Epithelial cell of proximal tubule (primary cell): ENCODE measurements at regions not wholly inside any gene's neighbourhood (a gene's known extent, or its start where the extent isn't known, plus 50 kb on each side); places are given as distances from the start of the nearest gene placed in this dataset.
A peak's percentile ranks its signal among the peaks of the same experiment; 100 is the strongest.

ENCODE experiments used
- DNase-seq: peaks from one replicate; pipeline ENCODE4 v3.0.0-alpha.2; 2011; ENCODE audit warnings: low read depth
- H3K4me3 ChIP-seq: 2 replicates; pipeline ENCODE4 v1.5.1; 2011; ENCODE audit warnings: low read depth, mild to moderate bottlenecking, low read length
- TF ChIP-seq, protein P1 (sequence below): conservative IDR thresholded peaks from 2 replicates; pipeline ENCODE4 v1.5.1; 2012; ENCODE audit warnings: low read depth, mild to moderate bottlenecking, low read length

DNA sequence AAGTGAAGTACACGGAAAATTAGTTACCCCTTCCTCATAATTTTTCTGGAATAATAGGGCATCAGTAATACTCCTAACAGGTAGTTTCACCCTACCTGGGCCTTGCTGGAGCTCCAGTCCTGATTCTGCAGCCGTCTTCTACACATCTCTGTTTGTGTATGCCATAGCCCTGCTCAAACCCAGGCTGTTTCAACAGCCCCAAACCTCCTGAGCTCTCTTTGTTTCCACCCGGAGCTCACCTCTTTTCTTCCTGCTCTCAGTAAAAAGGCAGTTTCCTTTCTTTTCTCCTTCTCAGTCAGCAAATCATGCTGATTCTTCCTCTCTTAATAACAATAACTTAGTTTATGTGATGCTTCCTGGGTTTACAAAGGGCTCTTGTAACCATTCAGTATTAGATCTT is 355.1 kb upstream of the RUNX1 start:
- H3K4me3 ChIP-seq, result no peak overlapping the region
- TF ChIP-seq, protein P1, sequence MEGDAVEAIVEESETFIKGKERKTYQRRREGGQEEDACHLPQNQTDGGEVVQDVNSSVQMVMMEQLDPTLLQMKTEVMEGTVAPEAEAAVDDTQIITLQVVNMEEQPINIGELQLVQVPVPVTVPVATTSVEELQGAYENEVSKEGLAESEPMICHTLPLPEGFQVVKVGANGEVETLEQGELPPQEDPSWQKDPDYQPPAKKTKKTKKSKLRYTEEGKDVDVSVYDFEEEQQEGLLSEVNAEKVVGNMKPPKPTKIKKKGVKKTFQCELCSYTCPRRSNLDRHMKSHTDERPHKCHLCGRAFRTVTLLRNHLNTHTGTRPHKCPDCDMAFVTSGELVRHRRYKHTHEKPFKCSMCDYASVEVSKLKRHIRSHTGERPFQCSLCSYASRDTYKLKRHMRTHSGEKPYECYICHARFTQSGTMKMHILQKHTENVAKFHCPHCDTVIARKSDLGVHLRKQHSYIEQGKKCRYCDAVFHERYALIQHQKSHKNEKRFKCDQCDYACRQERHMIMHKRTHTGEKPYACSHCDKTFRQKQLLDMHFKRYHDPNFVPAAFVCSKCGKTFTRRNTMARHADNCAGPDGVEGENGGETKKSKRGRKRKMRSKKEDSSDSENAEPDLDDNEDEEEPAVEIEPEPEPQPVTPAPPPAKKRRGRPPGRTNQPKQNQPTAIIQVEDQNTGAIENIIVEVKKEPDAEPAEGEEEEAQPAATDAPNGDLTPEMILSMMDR, result no peak
- DNase-seq, result no peak

DNA sequence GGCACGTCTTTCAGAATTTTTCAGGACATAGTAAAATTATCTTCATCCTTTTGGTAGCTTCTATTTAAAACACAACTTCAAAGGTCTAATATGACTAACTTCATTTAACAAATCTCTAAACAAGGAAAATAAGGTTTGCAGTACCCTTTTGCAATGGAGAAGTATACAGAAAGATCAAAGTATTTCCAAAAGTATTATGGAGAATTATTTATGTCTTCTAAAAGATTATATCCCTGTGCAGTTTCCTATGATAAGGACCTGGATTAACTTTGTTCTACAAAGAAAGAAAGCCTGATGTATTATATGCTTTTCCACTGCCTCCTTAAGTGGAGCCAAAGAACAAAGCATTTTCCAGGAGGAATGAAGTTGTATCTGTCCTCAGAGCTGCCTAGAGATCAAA is 353.0 kb upstream of the RUNX1 start:
- H3K4me3 ChIP-seq, result no peak overlapping the region
- no peak for DNase-seq
- TF ChIP-seq, protein P1, result no peak

DNA sequence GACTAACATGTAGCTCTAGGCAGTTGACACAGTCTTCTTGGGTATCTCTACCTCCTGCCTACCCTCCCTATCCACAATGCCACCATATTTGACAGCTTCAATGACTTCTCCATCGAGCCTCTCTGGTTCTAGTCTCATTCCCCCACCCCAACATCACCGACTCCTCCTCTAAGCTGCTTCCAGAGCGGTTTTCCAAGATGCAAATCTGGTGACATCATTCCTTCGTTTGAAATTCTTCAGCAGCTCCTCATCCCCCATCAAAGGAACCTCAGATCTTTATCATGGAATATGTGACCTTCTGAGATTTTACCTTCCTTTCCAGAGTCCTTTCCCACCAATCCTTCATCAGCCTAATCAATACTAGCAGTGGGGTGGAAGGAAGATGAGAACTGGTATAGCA is 352.4 kb upstream of the RUNX1 start:
- DNase-seq, result no peak
- H3K4me3 ChIP-seq, result no peak overlapping the region
- TF ChIP-seq, protein P1, result no peak

DNA sequence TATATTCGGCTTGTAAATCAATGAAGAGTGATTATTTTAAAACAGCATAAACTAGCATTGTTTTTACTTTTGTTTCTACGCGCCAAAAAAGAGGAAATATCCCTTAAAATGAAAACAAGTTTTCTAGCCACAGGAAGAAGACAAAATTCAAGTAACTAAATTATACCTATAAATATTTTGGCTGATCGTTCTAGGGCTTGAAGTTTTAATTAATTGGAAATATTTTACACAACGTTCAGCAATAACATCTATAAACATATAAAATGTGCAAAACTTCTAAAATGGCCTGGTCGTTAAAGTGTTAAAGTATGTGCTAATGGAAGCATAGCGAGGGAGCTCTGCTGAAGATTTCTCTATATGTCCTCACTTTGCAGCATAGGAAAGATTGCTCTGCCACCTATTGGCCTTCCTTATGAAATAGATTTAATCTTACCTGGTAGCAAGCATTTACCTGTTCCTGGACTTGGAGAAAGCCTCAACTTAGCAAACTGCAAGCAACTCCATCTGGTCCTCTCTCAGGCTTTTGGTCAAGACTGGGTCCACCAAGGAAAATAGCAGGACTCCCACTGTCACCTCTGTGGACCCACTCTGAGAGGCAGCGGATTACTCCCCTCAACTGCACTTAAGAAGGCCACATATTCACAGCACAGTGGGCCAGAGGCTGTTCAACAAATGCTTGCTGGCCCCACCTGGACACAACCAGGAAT is 351.3 kb upstream of the RUNX1 start:
- peak; percentile 35 for DNase-seq
- no peak overlapping the region for H3K4me3 ChIP-seq
- TF ChIP-seq, protein P1, result peak; percentile 75

DNA sequence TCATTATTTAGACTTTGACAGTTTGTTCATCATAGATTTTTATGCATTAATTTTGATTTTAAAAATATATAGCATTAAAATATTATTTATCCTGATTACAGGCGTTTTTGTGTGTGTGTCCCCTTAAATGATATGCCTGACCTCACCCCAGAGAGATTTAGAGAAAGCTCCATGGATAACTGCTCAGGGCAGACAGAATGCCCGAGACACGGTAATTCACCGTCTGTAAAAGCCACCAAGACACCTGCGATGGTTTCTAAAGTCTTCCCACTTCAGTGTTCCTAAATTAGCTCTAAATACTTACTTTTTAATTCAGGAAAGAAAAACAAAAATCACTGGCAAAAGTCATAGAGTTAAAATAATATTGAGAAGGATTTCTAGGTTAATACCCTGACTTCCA is 350.6 kb upstream of the RUNX1 start:
- TF ChIP-seq, protein P1, result no peak
- no peak overlapping the region for H3K4me3 ChIP-seq
- DNase-seq, result no peak

DNA sequence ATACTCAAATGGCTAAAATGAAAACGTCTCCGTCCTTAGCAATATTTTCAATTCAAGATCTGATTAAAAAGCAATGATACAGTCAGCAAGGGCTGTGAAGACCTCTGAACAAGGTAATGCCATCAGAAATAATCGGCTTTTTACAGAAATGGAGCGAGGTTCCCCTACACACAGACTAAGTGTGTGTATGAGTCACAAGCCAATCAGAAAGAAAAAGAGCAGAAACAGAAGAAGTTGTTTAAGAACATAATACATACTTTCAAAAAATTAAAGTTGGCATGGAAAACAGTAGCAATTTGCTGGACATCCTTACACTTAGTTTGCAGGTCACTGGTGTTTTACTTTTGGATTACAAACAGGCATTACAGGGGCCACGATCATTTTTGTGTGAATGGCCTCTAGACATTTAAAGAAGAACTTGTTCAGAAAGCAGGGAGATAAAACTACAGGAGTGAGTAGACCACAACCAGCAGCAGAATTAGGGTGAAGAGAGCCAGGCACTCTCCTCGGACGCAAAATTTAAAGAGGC is 350.0 kb upstream of the RUNX1 start:
- TF ChIP-seq, protein P1, result no peak
- DNase-seq, result no peak
- H3K4me3 ChIP-seq, result no peak overlapping the region
